Psoas muscle (tissue), 7 donors: ENCODE measurements at regions not wholly inside any gene's neighbourhood (a gene's known extent, or its start where the extent isn't known, plus 50 kb on each side); places are given as distances from the start of the nearest gene placed in this dataset.

Source experiments
- ATAC-seq, 4 donors: fragments of 200-7000 bp; cut with Tn5 transposase; one replicate each; pipeline ENCODE4 v1.9.1; 2020; ENCODE audit warnings: moderate library complexity in 3 of 4, mild to moderate bottlenecking in 2 of 4
- DNase-seq, 2 donors: peaks; one replicate each; pipeline ENCODE4 v3.0.0-alpha.2; 2020
- H3K27ac ChIP-seq: fragments of 200-600 bp; one replicate; pipeline ENCODE4 v1.8.0; 2022
- H3K27me3 ChIP-seq, 3 donors: fragments of 200-600 bp in 1 of 3; one replicate each; pipeline versions ENCODE4 v1.6.1 to v1.8.0; 2013 to 2022; ENCODE audit warnings: low read length in 2 of 3, mild to moderate bottlenecking in 2 of 3, moderate library complexity in 1 of 3; ENCODE audit not compliant: insufficient read depth in 3 of 3
- H3K36me3 ChIP-seq, 2 donors: fragments of 200-600 bp in 1 of 2; one replicate each; pipeline versions ENCODE4 v1.6.1 to v1.8.0; 2013 to 2022; ENCODE audit warnings: low read depth in 1 of 2, mild to moderate bottlenecking in 1 of 2, moderate library complexity in 1 of 2; ENCODE audit not compliant: insufficient read depth in 1 of 2
- H3K4me1 ChIP-seq: fragments of 200-600 bp; one replicate; pipeline ENCODE4 v1.8.0; 2022
- H3K4me3 ChIP-seq: fragments of 200-600 bp; one replicate; pipeline ENCODE4 v1.8.0; 2022; ENCODE audit warnings: mild to moderate bottlenecking
- H3K9me3 ChIP-seq: fragments of 200-600 bp; one replicate; pipeline ENCODE4 v1.8.0; 2022
- WGBS, 3 donors: extraction: QIAGEN DNeasy Blood & Tissue Kit; methylation state at CpG; one replicate each; pipeline versions ENCODE4 v1.1.6 to v1.1.7; 2013; 5-methylcytosine and 5-hydroxymethylcytosine counted together
- intact Hi-C, 2 donors: fragments of 100-400 bp; cut with DNase I; formaldehyde crosslinking; loops; one replicate each; pipeline versions ENCODE4 v1.11.0 to v1.14.2; 2022
- TF ChIP-seq, protein P1 (sequence below): fragments of 200-600 bp; IDR thresholded peaks from one replicate; pipeline ENCODE4 v1.8.0; 2022; ENCODE audit warnings: antibody characterized with exemption
- donor health status: healthy with polysubstance abuse.
- donor health status: DM: no; HTN: no; CAD: no; lungs with moderate emphysema.
- donor health status: Bipolar disorder and iron deficiency.
- donor health status: healthy.
- donor health status: DM: yes; HTN: yes; CAD: no.
- donor health status: DM: no; HTN: no; CAD: no.
- donor health status: DM: yes; HTN: yes; CAD: no.

DNA sequence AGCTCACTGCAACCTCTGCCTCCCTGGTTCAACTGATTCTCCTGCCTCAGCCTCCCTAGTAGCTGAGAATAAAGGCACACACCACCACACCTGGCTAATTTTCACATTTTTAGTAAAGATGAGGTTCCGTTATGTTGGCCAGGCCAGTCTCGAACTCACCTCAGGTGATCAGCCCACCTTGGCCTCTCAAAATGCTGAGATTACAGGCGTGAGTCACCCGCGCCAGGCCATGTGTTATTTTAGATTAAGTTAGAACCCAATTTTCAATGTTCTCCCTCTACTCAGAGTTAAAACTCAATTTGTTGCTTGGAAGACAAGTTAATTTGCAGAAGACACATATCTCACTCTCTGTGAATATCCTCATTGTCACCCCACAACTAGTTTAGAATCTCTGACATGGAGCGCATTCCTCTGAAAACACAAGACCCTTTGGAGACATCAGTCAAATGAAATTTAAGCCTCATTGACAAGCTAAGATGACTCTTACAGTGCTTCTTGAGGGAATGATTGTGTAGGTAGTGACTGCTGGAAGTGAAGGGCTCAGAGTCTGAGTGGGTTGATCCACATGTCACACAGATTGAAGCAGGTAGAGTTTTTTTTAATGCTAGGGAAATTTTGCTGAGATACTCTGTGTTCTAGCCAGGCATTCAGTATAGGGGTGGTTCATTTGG, 60.6 kb upstream of the FRMD4B start:
- no peaks in the 10 kb centered on the region for H3K9me3 ChIP-seq
- peaks cover 6% of the 10 kb centered on the region for H3K4me1 ChIP-seq
- intact Hi-C loops = no loop called here
- H3K27ac ChIP-seq = no peak overlapping the region
- no peaks in the 10 kb centered on the region for H3K36me3 ChIP-seq
- 95 to 96% (median 96%) methylated on average over 6 of the region's 6 CpGs for WGBS, 3 donors
- TF ChIP-seq, protein P1, sequence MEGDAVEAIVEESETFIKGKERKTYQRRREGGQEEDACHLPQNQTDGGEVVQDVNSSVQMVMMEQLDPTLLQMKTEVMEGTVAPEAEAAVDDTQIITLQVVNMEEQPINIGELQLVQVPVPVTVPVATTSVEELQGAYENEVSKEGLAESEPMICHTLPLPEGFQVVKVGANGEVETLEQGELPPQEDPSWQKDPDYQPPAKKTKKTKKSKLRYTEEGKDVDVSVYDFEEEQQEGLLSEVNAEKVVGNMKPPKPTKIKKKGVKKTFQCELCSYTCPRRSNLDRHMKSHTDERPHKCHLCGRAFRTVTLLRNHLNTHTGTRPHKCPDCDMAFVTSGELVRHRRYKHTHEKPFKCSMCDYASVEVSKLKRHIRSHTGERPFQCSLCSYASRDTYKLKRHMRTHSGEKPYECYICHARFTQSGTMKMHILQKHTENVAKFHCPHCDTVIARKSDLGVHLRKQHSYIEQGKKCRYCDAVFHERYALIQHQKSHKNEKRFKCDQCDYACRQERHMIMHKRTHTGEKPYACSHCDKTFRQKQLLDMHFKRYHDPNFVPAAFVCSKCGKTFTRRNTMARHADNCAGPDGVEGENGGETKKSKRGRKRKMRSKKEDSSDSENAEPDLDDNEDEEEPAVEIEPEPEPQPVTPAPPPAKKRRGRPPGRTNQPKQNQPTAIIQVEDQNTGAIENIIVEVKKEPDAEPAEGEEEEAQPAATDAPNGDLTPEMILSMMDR = no peak
- DNase-seq (no peak), ATAC-seq (no peak)
- no peak overlapping the region for H3K4me3 ChIP-seq
- H3K27me3 ChIP-seq = no peaks in the 10 kb centered on the region

DNA sequence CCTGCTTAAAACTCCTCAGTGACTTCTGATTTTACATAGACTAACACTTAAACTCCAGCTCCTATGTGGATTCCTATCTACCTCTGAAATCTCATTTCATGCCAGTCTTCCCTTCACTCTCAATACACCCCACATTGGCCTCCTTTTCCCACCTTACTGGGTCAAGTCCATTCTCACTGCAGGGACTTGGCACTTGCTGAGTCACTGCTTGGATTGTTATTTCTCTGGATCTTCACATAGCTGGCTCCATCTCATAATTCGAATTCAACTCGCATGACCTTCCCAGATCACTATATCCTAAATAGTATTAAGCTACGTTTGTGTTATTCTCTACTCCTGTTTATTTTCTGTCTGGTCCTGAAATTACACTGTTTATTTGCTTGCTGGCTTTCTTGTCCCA, 59.6 kb upstream of the FRMD4B start:
- Histone ChIP-seq H3K27ac (no peak overlapping the region), H3K4me3 (peak overlapping the region; percentile 47), H3K36me3 (no peaks in the 10 kb centered on the region), H3K27me3 (no peaks in the 10 kb centered on the region), H3K4me1 (peaks cover 6% of the 10 kb centered on the region), H3K9me3 (no peaks in the 10 kb centered on the region)
- TF ChIP-seq, protein P1 = no peak
- intact Hi-C loops = no loop called here
- 44 to 53% (median 53%) methylated on average over 3 of the region's 3 CpGs for WGBS, 3 donors
- DNase-seq (no peak), ATAC-seq (no peak)

DNA sequence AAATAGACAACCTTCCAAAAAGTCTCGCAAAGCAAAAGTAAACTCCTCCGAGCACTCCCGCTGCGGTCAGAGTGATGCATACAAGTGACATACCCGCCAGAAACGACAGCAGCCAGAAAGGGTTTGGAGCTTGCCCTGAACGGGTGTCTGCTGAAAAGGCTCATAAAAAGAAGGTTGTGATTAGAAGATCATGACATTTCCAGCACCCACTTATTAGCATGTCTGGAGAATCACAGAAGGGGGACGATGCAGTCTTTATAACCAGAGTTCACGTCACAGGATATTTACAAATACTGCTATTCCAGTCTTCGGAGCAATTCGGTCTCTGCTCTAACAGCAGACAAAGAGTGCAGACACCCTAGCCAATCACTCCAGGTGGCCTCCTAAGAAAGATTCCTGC, 59.1 kb upstream of the FRMD4B start:
- DNase-seq (no peak), ATAC-seq (peak in 1 of 4 donors; percentile 59)
- 58 to 60% (median 60%) methylated on average over 11 of the region's 11 CpGs for WGBS, 3 donors
- H3K27ac ChIP-seq = no peak overlapping the region
- H3K4me3 ChIP-seq = peak overlapping the region; percentile 47
- no peaks in the 10 kb centered on the region for H3K9me3 ChIP-seq
- H3K4me1 ChIP-seq = peaks cover 6% of the 10 kb centered on the region
- TF ChIP-seq, protein P1 = no peak
- H3K36me3 ChIP-seq = no peaks in the 10 kb centered on the region
- H3K27me3 ChIP-seq = no peaks in the 10 kb centered on the region
- intact Hi-C loops = no loop called here

DNA sequence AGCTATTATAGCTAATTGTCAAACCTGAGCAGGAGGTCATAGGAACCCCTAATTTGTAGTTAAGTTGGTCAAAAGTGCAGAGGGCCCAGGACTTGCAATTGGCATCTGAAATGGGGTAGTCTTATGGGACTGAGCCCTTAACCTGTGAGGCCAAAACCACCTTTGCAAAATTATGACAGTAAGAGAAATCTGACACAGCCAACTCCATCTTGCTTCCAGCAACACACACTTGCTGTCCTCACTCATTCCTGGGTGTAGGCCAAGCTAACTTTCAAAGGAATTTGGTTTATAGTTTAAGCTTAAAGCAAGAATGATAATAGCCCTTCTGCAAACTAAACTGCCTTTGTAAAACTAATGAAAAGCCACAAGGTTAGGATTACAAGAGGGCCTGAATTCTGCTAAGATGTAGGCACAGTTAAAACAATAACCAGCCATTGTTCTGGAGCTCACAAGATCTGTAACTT, 57.6 kb upstream of the FRMD4B start:
- no peak for DNase-seq
- H3K4me1 ChIP-seq = peaks cover 6% of the 10 kb centered on the region
- TF ChIP-seq, protein P1 = no peak
- no peaks in the 10 kb centered on the region for H3K36me3 ChIP-seq
- no peaks in the 10 kb centered on the region for H3K27me3 ChIP-seq
- H3K27ac ChIP-seq = no peak overlapping the region
- intact Hi-C loops = no loop called here
- ATAC-seq = no peak
- no peak overlapping the region for H3K4me3 ChIP-seq
- H3K9me3 ChIP-seq = no peaks in the 10 kb centered on the region

DNA sequence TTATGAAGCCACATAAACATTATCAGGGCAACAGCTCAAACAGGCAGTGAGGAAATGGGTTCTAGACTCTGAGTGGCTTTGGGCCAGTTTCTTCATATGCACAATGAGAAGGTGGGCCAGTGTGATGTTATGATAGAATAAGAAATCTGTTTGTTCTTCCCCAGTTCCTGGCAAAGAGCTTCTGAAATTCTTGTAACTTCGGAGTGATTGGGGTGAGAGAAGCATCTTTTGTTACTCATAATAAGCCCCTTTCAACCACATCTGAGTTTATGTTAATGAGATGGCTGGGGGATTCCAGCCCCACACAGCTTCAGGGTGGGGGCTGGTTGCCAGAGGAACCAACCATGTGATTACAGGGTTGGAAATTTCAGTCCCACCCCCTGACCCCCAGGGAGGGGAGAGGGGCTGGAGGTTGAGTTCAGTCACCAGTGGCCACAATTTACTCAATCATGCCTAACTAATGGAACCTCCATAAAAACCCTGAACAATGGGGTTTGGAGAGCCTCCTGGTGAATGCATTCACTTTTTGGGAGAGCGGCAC, 57.0 kb upstream of the FRMD4B start:
- H3K4me3 ChIP-seq = no peak overlapping the region
- H3K4me1 ChIP-seq = peaks cover 6% of the 10 kb centered on the region
- H3K27me3 ChIP-seq = no peaks in the 10 kb centered on the region
- ATAC-seq (no peak), DNase-seq (no peak)
- H3K36me3 ChIP-seq = no peaks in the 10 kb centered on the region
- no peak overlapping the region for H3K27ac ChIP-seq
- intact Hi-C loops = no loop called here
- 82 to 86% (median 84%) methylated on average over 2 of the region's 2 CpGs for WGBS, 3 donors
- TF ChIP-seq, protein P1 = no peak
- H3K9me3 ChIP-seq = no peaks in the 10 kb centered on the region
